ENCODE measurements at regions not wholly inside any gene's neighbourhood (a gene's known extent, or its start where the extent isn't known, plus 50 kb on each side); places are given as distances from the start of the nearest gene placed in this dataset.

DNA sequence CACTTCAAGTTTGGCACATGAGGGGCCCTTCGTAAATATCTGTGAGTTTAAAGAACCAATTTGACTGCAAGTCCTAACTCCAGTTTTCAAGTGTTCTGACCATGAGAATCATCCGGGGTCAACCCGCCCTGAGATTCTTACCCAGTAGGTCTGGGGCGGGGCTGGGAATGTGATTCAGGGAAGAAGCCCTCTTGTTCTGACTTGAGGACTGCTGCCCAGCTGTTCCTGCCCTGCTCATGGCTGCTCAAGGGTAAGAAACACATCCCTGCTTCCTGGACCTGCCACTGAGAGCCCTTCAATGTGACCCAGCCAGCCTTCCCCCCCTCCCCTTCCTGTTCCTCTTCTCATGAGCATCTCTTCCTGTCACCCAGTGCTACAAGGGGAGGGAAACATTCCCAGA lies 92.7 kb upstream of the PGRMC2 start:
- TF ChIP-seq, protein P1, sequence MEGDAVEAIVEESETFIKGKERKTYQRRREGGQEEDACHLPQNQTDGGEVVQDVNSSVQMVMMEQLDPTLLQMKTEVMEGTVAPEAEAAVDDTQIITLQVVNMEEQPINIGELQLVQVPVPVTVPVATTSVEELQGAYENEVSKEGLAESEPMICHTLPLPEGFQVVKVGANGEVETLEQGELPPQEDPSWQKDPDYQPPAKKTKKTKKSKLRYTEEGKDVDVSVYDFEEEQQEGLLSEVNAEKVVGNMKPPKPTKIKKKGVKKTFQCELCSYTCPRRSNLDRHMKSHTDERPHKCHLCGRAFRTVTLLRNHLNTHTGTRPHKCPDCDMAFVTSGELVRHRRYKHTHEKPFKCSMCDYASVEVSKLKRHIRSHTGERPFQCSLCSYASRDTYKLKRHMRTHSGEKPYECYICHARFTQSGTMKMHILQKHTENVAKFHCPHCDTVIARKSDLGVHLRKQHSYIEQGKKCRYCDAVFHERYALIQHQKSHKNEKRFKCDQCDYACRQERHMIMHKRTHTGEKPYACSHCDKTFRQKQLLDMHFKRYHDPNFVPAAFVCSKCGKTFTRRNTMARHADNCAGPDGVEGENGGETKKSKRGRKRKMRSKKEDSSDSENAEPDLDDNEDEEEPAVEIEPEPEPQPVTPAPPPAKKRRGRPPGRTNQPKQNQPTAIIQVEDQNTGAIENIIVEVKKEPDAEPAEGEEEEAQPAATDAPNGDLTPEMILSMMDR (IDR thresholded peaks at IDR 0.05), result no peak
- no peak for TF ChIP-seq POLR2A (IDR thresholded peaks at IDR 0.05)

Measured in heart left ventricle (tissue), 13 donors.